C4-2B (cell line): ENCODE measurements at regions not wholly inside any gene's neighbourhood (a gene's known extent, or its start where the extent isn't known, plus 50 kb on each side); places are given as distances from the start of the nearest gene placed in this dataset.

Experiments used
- CTCF ChIP-seq: fragments of 450-650 bp; conservative IDR thresholded peaks from 2 replicates; pipeline ENCODE4 v1.5.1; 2017; ENCODE audit warnings: mild to moderate bottlenecking
- ZFX ChIP-seq: fragments of 450-650 bp; IDR thresholded peaks from 2 replicates; pipeline ENCODE4 v1.6.1; 2017

DNA sequence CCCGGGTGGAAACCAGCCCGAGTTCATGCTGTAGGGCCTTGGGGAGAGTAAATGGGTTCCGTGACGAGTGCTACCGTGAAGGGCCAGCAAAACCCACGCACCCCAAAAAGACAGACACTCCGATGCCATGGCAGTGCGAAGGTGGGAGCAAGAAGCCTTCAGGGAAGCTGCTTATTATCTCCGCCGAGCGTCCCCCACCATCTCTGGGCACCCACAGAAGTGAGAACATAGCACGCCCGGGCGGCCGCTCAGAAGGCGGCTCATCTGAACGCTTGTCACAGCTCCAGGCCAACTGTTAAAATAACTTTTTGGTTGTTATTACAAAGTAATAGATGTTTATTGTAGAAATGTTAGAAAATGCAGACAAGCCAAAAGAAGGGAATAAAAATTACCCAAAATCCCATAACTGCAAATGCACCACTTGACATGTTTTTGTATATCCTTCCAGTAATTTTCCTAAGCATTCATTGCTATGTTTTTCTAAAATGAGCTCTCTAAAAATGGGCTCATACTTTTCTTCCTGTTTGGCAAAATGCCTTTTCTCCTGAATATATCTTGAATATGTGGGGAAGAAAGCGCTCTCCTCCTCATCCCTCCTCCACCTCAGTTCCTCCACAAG, 234.9 kb downstream of the NPHP4 start:
- no peak for TF ChIP-seq CTCF
- no peak for TF ChIP-seq ZFX
